ENCODE measurements at regions not wholly inside any gene's neighbourhood (a gene's known extent, or its start where the extent isn't known, plus 50 kb on each side); places are given as distances from the start of the nearest gene placed in this dataset.
"Not testable (repeated sequence)": the region's sequence is repeated elsewhere in the genome, so short reads cannot be mapped to it uniquely, and the experiment has no call there.

- H3K4me1 ChIP-seq (ENCODE audit: control insufficient read depth, insufficient read depth, low read length, poor library complexity, severe bottlenecking); DNase-seq; H3K9me3 ChIP-seq (ENCODE audit: control insufficient read depth, low read length); H3K27me3 ChIP-seq (replicated peaks; ENCODE audit: control insufficient read depth, insufficient read depth, low read length, poor library complexity, severe bottlenecking); H3K27ac ChIP-seq (ENCODE audit: insufficient read depth, low read length, poor library complexity, severe bottlenecking); H3K4me3 ChIP-seq (ENCODE audit: insufficient read depth, low read depth, low read length, poor library complexity, severe bottlenecking); H3K36me3 ChIP-seq (ENCODE audit: control insufficient read depth, insufficient read depth, low read length): not testable (repeated sequence)
These were observed 112.0 kb upstream of the FRG2C start for GRCh38 chr3:75552095-75552494.

GRCh38 chr3:75564427-75564826, 99.7 kb upstream of the FRG2C start:
- H3K4me3 ChIP-seq (ENCODE audit: insufficient read depth, low read depth, low read length, poor library complexity, severe bottlenecking); DNase-seq; H3K9me3 ChIP-seq (ENCODE audit: control insufficient read depth, low read length); H3K27ac ChIP-seq (ENCODE audit: insufficient read depth, low read length, poor library complexity, severe bottlenecking); H3K27me3 ChIP-seq (replicated peaks; ENCODE audit: control insufficient read depth, insufficient read depth, low read length, poor library complexity, severe bottlenecking); H3K4me1 ChIP-seq (ENCODE audit: control insufficient read depth, insufficient read depth, low read length, poor library complexity, severe bottlenecking); H3K36me3 ChIP-seq (ENCODE audit: control insufficient read depth, insufficient read depth, low read length): not testable (repeated sequence)

GRCh38 chr3:75572303-75572702, 91.8 kb upstream of the FRG2C start:
- H3K27me3 ChIP-seq (replicated peaks; ENCODE audit: control insufficient read depth, insufficient read depth, low read length, poor library complexity, severe bottlenecking): not testable (repeated sequence)

DNA sequence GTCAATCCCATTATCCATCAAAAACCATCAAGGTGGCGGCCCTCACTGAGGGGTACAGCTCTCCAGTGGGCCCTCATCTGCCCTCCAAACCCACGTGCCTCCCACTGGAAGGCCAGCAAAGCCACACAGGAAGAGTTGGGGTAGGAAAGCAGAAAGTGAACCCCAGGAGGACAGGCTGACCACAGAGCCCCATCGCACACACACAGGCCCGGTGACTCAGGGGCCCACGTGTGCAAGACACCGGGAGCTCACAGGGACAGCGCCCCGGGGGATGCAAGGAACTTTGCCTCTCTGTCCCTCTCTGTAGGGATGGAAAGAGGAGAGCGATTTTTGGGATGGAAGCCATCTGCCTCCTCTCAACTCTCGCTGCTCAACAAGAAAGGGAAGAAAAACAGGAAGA, 85.0 kb upstream of the FRG2C start:
- not testable (repeated sequence) for H3K36me3 ChIP-seq (ENCODE audit: control insufficient read depth, insufficient read depth, low read length); H3K27ac ChIP-seq (ENCODE audit: insufficient read depth, low read length, poor library complexity, severe bottlenecking); H3K4me1 ChIP-seq (ENCODE audit: control insufficient read depth, insufficient read depth, low read length, poor library complexity, severe bottlenecking); H3K4me3 ChIP-seq (ENCODE audit: insufficient read depth, low read depth, low read length, poor library complexity, severe bottlenecking); H3K9me3 ChIP-seq (ENCODE audit: control insufficient read depth, low read length); H3K27me3 ChIP-seq (replicated peaks; ENCODE audit: control insufficient read depth, insufficient read depth, low read length, poor library complexity, severe bottlenecking); DNase-seq

More at GRCh38 chr3:75572303-75572702, 91.8 kb upstream of the FRG2C start:
- not testable (repeated sequence) for H3K4me1 ChIP-seq (ENCODE audit: control insufficient read depth, insufficient read depth, low read length, poor library complexity, severe bottlenecking); H3K9me3 ChIP-seq (ENCODE audit: control insufficient read depth, low read length); H3K36me3 ChIP-seq (ENCODE audit: control insufficient read depth, insufficient read depth, low read length); H3K27ac ChIP-seq (ENCODE audit: insufficient read depth, low read length, poor library complexity, severe bottlenecking); H3K4me3 ChIP-seq (ENCODE audit: insufficient read depth, low read depth, low read length, poor library complexity, severe bottlenecking); DNase-seq

GRCh38 chr3:75579536-75579935, 84.6 kb upstream of the FRG2C start:
- H3K27me3 ChIP-seq (replicated peaks; ENCODE audit: control insufficient read depth, insufficient read depth, low read length, poor library complexity, severe bottlenecking); H3K36me3 ChIP-seq (ENCODE audit: control insufficient read depth, insufficient read depth, low read length); H3K4me3 ChIP-seq (ENCODE audit: insufficient read depth, low read depth, low read length, poor library complexity, severe bottlenecking); H3K27ac ChIP-seq (ENCODE audit: insufficient read depth, low read length, poor library complexity, severe bottlenecking); H3K9me3 ChIP-seq (ENCODE audit: control insufficient read depth, low read length); H3K4me1 ChIP-seq (ENCODE audit: control insufficient read depth, insufficient read depth, low read length, poor library complexity, severe bottlenecking): not testable (repeated sequence)
- DNase-seq: peak in 1 of 3 donors; percentile 1

DNA sequence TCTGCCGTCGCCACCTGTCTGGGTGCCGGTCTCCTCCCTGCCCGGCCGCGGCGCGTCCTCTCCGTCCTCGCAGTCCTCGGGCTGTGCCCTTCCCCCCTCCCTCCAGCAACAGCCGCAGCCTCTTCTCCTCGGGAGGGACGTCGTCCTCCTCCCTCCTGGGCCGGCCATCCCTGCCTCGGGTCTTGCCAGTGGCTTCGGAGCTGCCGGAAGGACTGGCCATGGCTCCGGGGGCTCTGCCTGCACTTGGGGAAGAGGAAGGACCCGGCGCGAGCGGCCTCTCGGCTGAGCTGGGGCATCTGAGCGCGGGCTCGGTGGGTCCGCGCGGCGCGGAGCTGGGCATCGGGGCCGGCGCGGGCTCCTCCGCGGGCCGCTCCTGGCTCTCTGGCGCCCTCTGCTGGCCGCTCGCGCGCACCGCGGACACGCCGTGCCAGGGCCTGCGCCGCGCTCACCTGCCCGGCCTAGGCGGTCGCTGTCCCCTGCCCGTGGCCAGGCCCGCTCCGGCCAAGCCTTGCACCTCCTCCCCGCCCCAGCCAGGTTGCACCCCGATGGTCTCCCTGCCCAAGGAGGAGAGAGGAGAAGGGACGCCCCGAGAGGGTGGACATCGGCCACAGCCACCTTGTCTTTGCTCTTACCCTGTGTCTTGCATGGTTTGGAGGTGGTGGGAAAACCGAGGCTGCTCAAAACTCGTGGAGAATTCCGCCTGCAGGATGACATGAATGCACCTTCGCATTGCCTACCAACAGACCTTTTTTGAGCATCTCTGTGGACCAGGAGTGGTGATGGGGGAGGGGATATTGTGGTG, 83.9 kb upstream of the FRG2C start:
- not testable (repeated sequence) for H3K36me3 ChIP-seq (ENCODE audit: control insufficient read depth, insufficient read depth, low read length); H3K4me1 ChIP-seq (ENCODE audit: control insufficient read depth, insufficient read depth, low read length, poor library complexity, severe bottlenecking); H3K27ac ChIP-seq (ENCODE audit: insufficient read depth, low read length, poor library complexity, severe bottlenecking); H3K9me3 ChIP-seq (ENCODE audit: control insufficient read depth, low read length); H3K27me3 ChIP-seq (replicated peaks; ENCODE audit: control insufficient read depth, insufficient read depth, low read length, poor library complexity, severe bottlenecking); H3K4me3 ChIP-seq (ENCODE audit: insufficient read depth, low read depth, low read length, poor library complexity, severe bottlenecking)
- peak in 2 of 3 donors; percentile 4 to 6 for DNase-seq

- not testable (repeated sequence) for H3K4me3 ChIP-seq (ENCODE audit: insufficient read depth, low read depth, low read length, poor library complexity, severe bottlenecking); H3K36me3 ChIP-seq (ENCODE audit: control insufficient read depth, insufficient read depth, low read length); H3K4me1 ChIP-seq (ENCODE audit: control insufficient read depth, insufficient read depth, low read length, poor library complexity, severe bottlenecking); DNase-seq; H3K9me3 ChIP-seq (ENCODE audit: control insufficient read depth, low read length); H3K27me3 ChIP-seq (replicated peaks; ENCODE audit: control insufficient read depth, insufficient read depth, low read length, poor library complexity, severe bottlenecking); H3K27ac ChIP-seq (ENCODE audit: insufficient read depth, low read length, poor library complexity, severe bottlenecking)
These were observed 81.6 kb upstream of the FRG2C start for GRCh38 chr3:75582536-75582935.

- not testable (repeated sequence) for H3K27me3 ChIP-seq (replicated peaks; ENCODE audit: control insufficient read depth, insufficient read depth, low read length, poor library complexity, severe bottlenecking); H3K36me3 ChIP-seq (ENCODE audit: control insufficient read depth, insufficient read depth, low read length); H3K4me3 ChIP-seq (ENCODE audit: insufficient read depth, low read depth, low read length, poor library complexity, severe bottlenecking); DNase-seq; H3K9me3 ChIP-seq (ENCODE audit: control insufficient read depth, low read length); H3K27ac ChIP-seq (ENCODE audit: insufficient read depth, low read length, poor library complexity, severe bottlenecking); H3K4me1 ChIP-seq (ENCODE audit: control insufficient read depth, insufficient read depth, low read length, poor library complexity, severe bottlenecking)
These were observed 81.0 kb upstream of the FRG2C start for GRCh38 chr3:75583116-75583515.

DNA sequence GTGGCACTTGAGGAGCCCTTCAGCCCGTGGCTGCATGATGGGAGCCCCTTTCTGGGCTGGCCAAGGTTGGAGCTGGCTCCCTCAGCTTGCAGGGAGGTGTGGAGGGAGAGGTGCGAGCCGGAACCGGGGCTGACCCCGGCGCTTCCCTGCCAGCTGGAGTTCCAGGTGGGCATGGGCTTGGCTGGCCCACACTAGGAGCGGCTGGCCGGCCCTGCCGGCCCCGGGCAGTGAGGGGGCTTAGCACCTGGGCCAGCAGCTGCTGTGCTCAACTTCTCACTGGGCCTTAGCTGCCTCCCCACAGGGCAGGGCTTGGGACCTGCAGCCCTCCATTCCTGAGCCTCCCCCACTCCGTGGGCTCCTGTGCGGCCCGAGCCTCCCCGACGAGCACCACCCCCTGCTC, 76.4 kb upstream of the FRG2C start:
- not testable (repeated sequence) for H3K9me3 ChIP-seq (ENCODE audit: control insufficient read depth, low read length); H3K27me3 ChIP-seq (replicated peaks; ENCODE audit: control insufficient read depth, insufficient read depth, low read length, poor library complexity, severe bottlenecking); H3K36me3 ChIP-seq (ENCODE audit: control insufficient read depth, insufficient read depth, low read length); DNase-seq; H3K4me3 ChIP-seq (ENCODE audit: insufficient read depth, low read depth, low read length, poor library complexity, severe bottlenecking); H3K27ac ChIP-seq (ENCODE audit: insufficient read depth, low read length, poor library complexity, severe bottlenecking); H3K4me1 ChIP-seq (ENCODE audit: control insufficient read depth, insufficient read depth, low read length, poor library complexity, severe bottlenecking)

DNA sequence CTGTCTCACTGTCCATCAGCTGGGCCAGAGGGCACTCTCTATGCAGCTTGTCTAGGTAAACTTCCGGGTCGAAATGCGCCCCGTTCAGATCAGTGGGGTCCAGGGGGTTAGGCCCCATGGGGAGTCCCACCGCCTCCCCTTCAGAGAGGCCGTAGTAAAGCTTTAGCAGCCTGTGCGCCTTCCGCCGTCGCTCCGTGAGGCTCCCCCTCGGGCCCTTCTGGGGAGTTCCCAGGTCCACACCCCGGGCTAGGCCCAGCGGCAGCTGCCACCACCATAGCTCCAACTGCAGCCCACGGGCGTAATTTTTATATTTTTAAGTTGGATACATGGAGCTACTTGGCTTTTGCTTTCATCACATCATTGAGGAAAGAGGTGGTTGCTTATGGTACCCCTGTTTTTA, 73.7 kb upstream of the FRG2C start:
- not testable (repeated sequence) for H3K27me3 ChIP-seq (replicated peaks; ENCODE audit: control insufficient read depth, insufficient read depth, low read length, poor library complexity, severe bottlenecking); H3K4me3 ChIP-seq (ENCODE audit: insufficient read depth, low read depth, low read length, poor library complexity, severe bottlenecking); H3K9me3 ChIP-seq (ENCODE audit: control insufficient read depth, low read length); H3K27ac ChIP-seq (ENCODE audit: insufficient read depth, low read length, poor library complexity, severe bottlenecking); H3K4me1 ChIP-seq (ENCODE audit: control insufficient read depth, insufficient read depth, low read length, poor library complexity, severe bottlenecking); DNase-seq; H3K36me3 ChIP-seq (ENCODE audit: control insufficient read depth, insufficient read depth, low read length)

Data from effector memory CD4-positive, alpha-beta T cell (primary cell).